ENCODE measurements at regions not wholly inside any gene's neighbourhood (a gene's known extent, or its start where the extent isn't known, plus 50 kb on each side); places are given as distances from the start of the nearest gene placed in this dataset.

DNA sequence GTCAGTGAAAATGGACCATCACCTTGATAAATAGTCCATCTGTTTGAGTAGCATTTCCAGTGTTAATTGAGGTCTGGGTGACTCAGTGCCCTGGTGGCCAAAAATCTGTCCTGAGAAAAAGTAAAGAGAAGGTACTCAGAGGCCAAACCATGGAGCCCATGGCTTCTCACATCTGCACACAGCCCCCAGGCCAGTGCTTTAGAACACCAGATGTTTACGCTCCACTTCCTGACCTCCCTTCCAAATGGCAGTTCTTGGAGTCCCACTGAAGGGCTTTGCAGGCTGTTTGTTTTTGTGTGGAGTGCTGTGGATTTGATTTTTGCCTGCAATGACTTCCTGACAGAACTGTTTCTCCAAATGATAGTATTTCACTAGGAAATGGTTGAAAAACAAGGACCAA lies 60.2 kb upstream of the GPC4 start:
- Histone ChIP-seq H2AFZ (ENCODE audit: low read length) (no peak overlapping the region), H3K23me2 (ENCODE audit: insufficient read length, low read depth, low read length, poor library complexity, severe bottlenecking) (no peaks in the 10 kb centered on the region), H3K4me2 (ENCODE audit: insufficient read depth, insufficient read length, low read length) (no peak overlapping the region), H3K79me2 (ENCODE audit: insufficient read depth, low read length) (no peaks in the 10 kb centered on the region), H3K56ac (ENCODE audit: insufficient read length, low read depth, low read length) (no peak overlapping the region), H3K79me1 (ENCODE audit: insufficient read depth, low read depth, low read length, poor library complexity, severe bottlenecking) (no peaks in the 10 kb centered on the region), H3K9ac (ENCODE audit: extremely low read depth, insufficient read length, low read length) (no peak overlapping the region), H3K9me3 (ENCODE audit: control insufficient read depth, low read depth, low read length) (no peaks in the 10 kb centered on the region), H2BK5ac (ENCODE audit: insufficient read length, low read length) (no peak overlapping the region), H2AK5ac (ENCODE audit: insufficient read length, low read length) (no peak overlapping the region), H3K4ac (ENCODE audit: low read depth, low read length) (no peak overlapping the region), H3K18ac (ENCODE audit: insufficient read length, low read depth, low read length) (no peak overlapping the region), H2BK12ac (ENCODE audit: insufficient read length, low read depth, low read length) (no peak overlapping the region), H2BK120ac (ENCODE audit: low read depth, low read length, poor library complexity, severe bottlenecking) (no peak overlapping the region), H4K20me1 (ENCODE audit: control insufficient read depth, insufficient read depth, insufficient read length) (no peaks in the 10 kb centered on the region), H3K23ac (ENCODE audit: insufficient read length, low read depth, low read length) (no peak overlapping the region), H4K91ac (ENCODE audit: insufficient read length, low read depth, low read length) (no peak overlapping the region), H3K14ac (ENCODE audit: insufficient read depth, low read length) (no peak overlapping the region), H3T11ph (ENCODE audit: low read length) (no peak overlapping the region), H3K27ac (ENCODE audit: insufficient read length, low read depth, low read length) (no peak overlapping the region), H2BK20ac (ENCODE audit: low read depth, low read length, poor library complexity, severe bottlenecking) (no peak overlapping the region), H4K8ac (replicated peaks; ENCODE audit: insufficient read length, low read depth, low read length) (no peak overlapping the region), H3K4me1 (ENCODE audit: insufficient read depth, low read length) (no peaks in the 10 kb centered on the region), H4K5ac (ENCODE audit: insufficient read length, low read depth, low read length) (no peak overlapping the region), H2BK15ac (ENCODE audit: low read depth, low read length) (no peak overlapping the region), H3K27me3 (ENCODE audit: insufficient read depth, low read length) (no peaks in the 10 kb centered on the region)
- Mint-ChIP-seq H3K27ac (peak overlapping the region in 1 of 3 experiments; percentile 36; a peak in 1 of 7 replicates), H3K27me3 (ENCODE audit: low read depth) (0 out of 2 replicates have a peak, but pooled peaks cover 2% of the 10 kb centered on the region), H3K9me3 (0 out of 5 replicates have a peak, but pooled peaks cover 0 to 2% of the 10 kb centered on the region in 2 experiments), H3K36me3 (ENCODE audit: insufficient read depth in 1 of 3, low read depth in 3 of 3) (peaks cover 1 to 5% (median 5%) of the 10 kb centered on the region in 3 experiments; a peak in 6 of 7 replicates), H3K4me3 (no peak overlapping the region), H3K4me1 (peaks cover 16 to 18% of the 10 kb centered on the region in 2 experiments)
- TF ChIP-seq CTCF (conservative IDR thresholded peaks at IDR 0.05) = no peak
- no peak for DNase-seq
- no CpG with 5 or more reads among the region's 1 CpG for WGBS (ENCODE audit: extremely low coverage, insufficient read length, low lambda C conversion rate)

Data from H9 (cell line).